ENCODE measurements at regions not wholly inside any gene's neighbourhood (a gene's known extent, or its start where the extent isn't known, plus 50 kb on each side); places are given as distances from the start of the nearest gene placed in this dataset.

DNA sequence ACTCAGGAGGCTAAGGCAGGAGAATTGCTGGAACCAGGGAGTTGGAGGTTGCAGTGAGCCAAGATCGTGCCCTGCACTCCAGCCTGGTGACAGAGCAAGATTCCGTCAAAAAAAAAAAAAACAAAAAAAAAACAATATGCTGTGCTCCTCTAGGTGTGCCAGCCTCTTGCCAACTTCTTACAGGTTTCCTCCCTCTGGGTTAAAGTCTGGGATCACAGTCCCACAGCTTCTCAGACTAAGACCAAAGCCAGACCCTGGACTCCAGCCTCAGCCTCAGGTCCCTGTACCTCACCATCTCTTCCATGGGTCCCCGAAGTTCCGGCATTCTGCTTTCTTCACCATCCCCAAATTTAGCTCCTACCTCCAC is 180.8 kb upstream of the MVB12B start:
- Histone ChIP-seq H3F3A (ENCODE audit: control insufficient read depth, insufficient read depth) (no peaks in the 10 kb centered on the region), H4K20me1 (ENCODE audit: control insufficient read depth, insufficient read depth, low read depth, low read length) (no peaks in the 10 kb centered on the region), H3K4me1 (ENCODE audit: control insufficient read depth, low read length) (no peaks in the 10 kb centered on the region), H3K9me3 (ENCODE audit: control insufficient read depth, insufficient read depth, low read length) (no peaks in the 10 kb centered on the region; the same call in 1 of the 2 replicates), H3K4me2 (ENCODE audit: low read length) (no peak overlapping the region), H3K4me3 (ENCODE audit: low read length) (no peak overlapping the region), H3K79me2 (ENCODE audit: control insufficient read depth, low read length) (no peaks in the 10 kb centered on the region), H3K36me3 (ENCODE audit: control insufficient read depth, low read length) (no peaks in the 10 kb centered on the region), H3K27me3 (ENCODE audit: control insufficient read depth, low read length) (peaks cover 23% of the 10 kb centered on the region), H3K27ac (ENCODE audit: low read depth, low read length) (no peak overlapping the region), H3K9me2 (replicated peaks; ENCODE audit: control insufficient read depth, low read length) (no peaks in the 10 kb centered on the region)
- TF ChIP-seq EZH2phosphoT487 (IDR thresholded peaks at IDR 0.05; ENCODE audit: borderline replicate concordance, low read length), result no peak
- TF ChIP-seq, protein P1, sequence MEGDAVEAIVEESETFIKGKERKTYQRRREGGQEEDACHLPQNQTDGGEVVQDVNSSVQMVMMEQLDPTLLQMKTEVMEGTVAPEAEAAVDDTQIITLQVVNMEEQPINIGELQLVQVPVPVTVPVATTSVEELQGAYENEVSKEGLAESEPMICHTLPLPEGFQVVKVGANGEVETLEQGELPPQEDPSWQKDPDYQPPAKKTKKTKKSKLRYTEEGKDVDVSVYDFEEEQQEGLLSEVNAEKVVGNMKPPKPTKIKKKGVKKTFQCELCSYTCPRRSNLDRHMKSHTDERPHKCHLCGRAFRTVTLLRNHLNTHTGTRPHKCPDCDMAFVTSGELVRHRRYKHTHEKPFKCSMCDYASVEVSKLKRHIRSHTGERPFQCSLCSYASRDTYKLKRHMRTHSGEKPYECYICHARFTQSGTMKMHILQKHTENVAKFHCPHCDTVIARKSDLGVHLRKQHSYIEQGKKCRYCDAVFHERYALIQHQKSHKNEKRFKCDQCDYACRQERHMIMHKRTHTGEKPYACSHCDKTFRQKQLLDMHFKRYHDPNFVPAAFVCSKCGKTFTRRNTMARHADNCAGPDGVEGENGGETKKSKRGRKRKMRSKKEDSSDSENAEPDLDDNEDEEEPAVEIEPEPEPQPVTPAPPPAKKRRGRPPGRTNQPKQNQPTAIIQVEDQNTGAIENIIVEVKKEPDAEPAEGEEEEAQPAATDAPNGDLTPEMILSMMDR (IDR thresholded peaks at IDR 0.05; ENCODE audit: low read depth, low read length, poor library complexity, severe bottlenecking), result no peak

GRCh38 chr9:126146254-126147145 is 180.1 kb upstream of the MVB12B start:
- no peaks in the 10 kb centered on the region for H3K9me2 ChIP-seq (replicated peaks; ENCODE audit: control insufficient read depth, low read length)
- H3K4me3 ChIP-seq (ENCODE audit: low read length), result no peak overlapping the region
- peaks cover 23% of the 10 kb centered on the region for H3K27me3 ChIP-seq (ENCODE audit: control insufficient read depth, low read length)

GRCh38 chr9:126147186-126147935 is 179.3 kb upstream of the MVB12B start:
- H3K9me2 ChIP-seq (replicated peaks; ENCODE audit: control insufficient read depth, low read length), result no peaks in the 10 kb centered on the region
- H3F3A ChIP-seq (ENCODE audit: control insufficient read depth, insufficient read depth), result no peaks in the 10 kb centered on the region
- TF ChIP-seq, protein P1 (IDR thresholded peaks at IDR 0.05; ENCODE audit: low read depth, low read length, poor library complexity, severe bottlenecking), result no peak
- no peak for TF ChIP-seq EZH2phosphoT487 (IDR thresholded peaks at IDR 0.05; ENCODE audit: borderline replicate concordance, low read length)
- H3K9me3 ChIP-seq (ENCODE audit: control insufficient read depth, insufficient read depth, low read length), result no peaks in the 10 kb centered on the region
- H4K20me1 ChIP-seq (ENCODE audit: control insufficient read depth, insufficient read depth, low read depth, low read length), result no peaks in the 10 kb centered on the region
- H3K4me1 ChIP-seq (ENCODE audit: control insufficient read depth, low read length), result no peaks in the 10 kb centered on the region
- H3K79me2 ChIP-seq (ENCODE audit: control insufficient read depth, low read length), result no peaks in the 10 kb centered on the region
- no peak overlapping the region for H3K4me2 ChIP-seq (ENCODE audit: low read length)
- H3K27ac ChIP-seq (ENCODE audit: low read depth, low read length), result no peak overlapping the region
- H3K27me3 ChIP-seq (ENCODE audit: control insufficient read depth, low read length), result peaks cover 22% of the 10 kb centered on the region
- no peaks in the 10 kb centered on the region for H3K36me3 ChIP-seq (ENCODE audit: control insufficient read depth, low read length)
- no peak overlapping the region for H3K4me3 ChIP-seq (ENCODE audit: low read length)

More at GRCh38 chr9:126146254-126147145, 180.1 kb upstream of the MVB12B start:
- no peak for TF ChIP-seq EZH2phosphoT487 (IDR thresholded peaks at IDR 0.05; ENCODE audit: borderline replicate concordance, low read length)
- TF ChIP-seq, protein P1 (IDR thresholded peaks at IDR 0.05; ENCODE audit: low read depth, low read length, poor library complexity, severe bottlenecking), result peak; percentile 50
- H3K9me3 ChIP-seq (ENCODE audit: control insufficient read depth, insufficient read depth, low read length), result no peaks in the 10 kb centered on the region
- no peak overlapping the region for H3K4me2 ChIP-seq (ENCODE audit: low read length)
- H3F3A ChIP-seq (ENCODE audit: control insufficient read depth, insufficient read depth), result no peaks in the 10 kb centered on the region
- no peaks in the 10 kb centered on the region for H3K36me3 ChIP-seq (ENCODE audit: control insufficient read depth, low read length)
- no peak overlapping the region for H3K27ac ChIP-seq (ENCODE audit: low read depth, low read length)
- H4K20me1 ChIP-seq (ENCODE audit: control insufficient read depth, insufficient read depth, low read depth, low read length), result no peaks in the 10 kb centered on the region
- H3K79me2 ChIP-seq (ENCODE audit: control insufficient read depth, low read length), result no peaks in the 10 kb centered on the region
- H3K4me1 ChIP-seq (ENCODE audit: control insufficient read depth, low read length), result no peaks in the 10 kb centered on the region

All from DOHH2 (cell line).